ENCODE measurements at regions not wholly inside any gene's neighbourhood (a gene's known extent, or its start where the extent isn't known, plus 50 kb on each side); places are given as distances from the start of the nearest gene placed in this dataset.

GRCh38 chr1:48076017-48076416 is 78.8 kb upstream of the TRABD2B start:
- Histone ChIP-seq H3K4me1 (no peaks in the 10 kb centered on the region), H3K9me3 (no peaks in the 10 kb centered on the region), H3K36me3 (no peaks in the 10 kb centered on the region), H3K27me3 (no peaks in the 10 kb centered on the region), H3K4me3 (no peak overlapping the region), H3K27ac (no peak overlapping the region)
- no peak for TF ChIP-seq CTCF (IDR thresholded peaks at IDR 0.05)
- ATAC-seq (no peak), DNase-seq (no peak)
- intact Hi-C loops (cut with DNase I) = no loop called here

GRCh38 chr1:48073798-48074530 is 76.8 kb upstream of the TRABD2B start:
- H3K4me3 ChIP-seq = no peak overlapping the region
- no peak overlapping the region for H3K27ac ChIP-seq
- DNase-seq (no peak), ATAC-seq (no peak)
- no peaks in the 10 kb centered on the region for H3K36me3 ChIP-seq
- no peaks in the 10 kb centered on the region for H3K9me3 ChIP-seq
- H3K27me3 ChIP-seq = no peaks in the 10 kb centered on the region
- TF ChIP-seq CTCF (IDR thresholded peaks at IDR 0.05) = no peak
- intact Hi-C loops (cut with DNase I) = no loop called here
- no peaks in the 10 kb centered on the region for H3K4me1 ChIP-seq

GRCh38 chr1:48071513-48071912 is 74.3 kb upstream of the TRABD2B start:
- H3K4me1 ChIP-seq = no peaks in the 10 kb centered on the region
- no peak overlapping the region for H3K27ac ChIP-seq
- DNase-seq = no peak
- ATAC-seq = no peak
- no peaks in the 10 kb centered on the region for H3K9me3 ChIP-seq
- intact Hi-C loops (cut with DNase I) = no loop called here
- TF ChIP-seq CTCF (IDR thresholded peaks at IDR 0.05) = no peak
- H3K36me3 ChIP-seq = no peaks in the 10 kb centered on the region
- no peak overlapping the region for H3K4me3 ChIP-seq
- peaks cover 0 to 6% of the 10 kb centered on the region in 2 donors for H3K27me3 ChIP-seq

- no peak overlapping the region for H3K27ac ChIP-seq
- H3K36me3 ChIP-seq = no peaks in the 10 kb centered on the region
- intact Hi-C loops (cut with DNase I) = no loop called here
- H3K4me1 ChIP-seq = no peaks in the 10 kb centered on the region
- TF ChIP-seq CTCF (IDR thresholded peaks at IDR 0.05) = no peak
- no peak for ATAC-seq
- H3K27me3 ChIP-seq = peaks cover 0 to 6% of the 10 kb centered on the region in 2 donors
- DNase-seq = no peak
- H3K9me3 ChIP-seq = no peaks in the 10 kb centered on the region
- no peak overlapping the region for H3K4me3 ChIP-seq
These were observed 73.2 kb upstream of the TRABD2B start for GRCh38 chr1:48070396-48070750.

GRCh38 chr1:48069662-48070395 is 72.6 kb upstream of the TRABD2B start:
- intact Hi-C loops (cut with DNase I) = no loop called here
- no peak for ATAC-seq

More at GRCh38 chr1:48069662-48070395, 72.6 kb upstream of the TRABD2B start:
- TF ChIP-seq CTCF (IDR thresholded peaks at IDR 0.05) = no peak
- no peaks in the 10 kb centered on the region for H3K36me3 ChIP-seq
- no peak for DNase-seq
- no peak overlapping the region for H3K27ac ChIP-seq
- H3K4me1 ChIP-seq = no peaks in the 10 kb centered on the region
- no peak overlapping the region for H3K4me3 ChIP-seq
- H3K27me3 ChIP-seq = peaks cover 0 to 6% of the 10 kb centered on the region in 2 donors
- H3K9me3 ChIP-seq = no peaks in the 10 kb centered on the region
